Urinary bladder (tissue), 3 donors: ENCODE measurements at regions not wholly inside any gene's neighbourhood (a gene's known extent, or its start where the extent isn't known, plus 50 kb on each side); places are given as distances from the start of the nearest gene placed in this dataset.
"Not testable (repeated sequence)": the region's sequence is repeated elsewhere in the genome, so short reads cannot be mapped to it uniquely, and the experiment has no call there.

Experiments
- DNase-seq: peaks from one replicate; pipeline ENCODE4 v3.0.0-alpha.2; 2015; ENCODE audit errors: extremely low spot score
- H3K27ac ChIP-seq: one replicate; pipeline ENCODE4 v1.5.1; 2013; ENCODE audit warnings: low read depth, mild to moderate bottlenecking, moderate library complexity
- H3K36me3 ChIP-seq: one replicate; pipeline ENCODE4 v1.6.1; 2013; ENCODE audit warnings: mild to moderate bottlenecking, moderate library complexity; ENCODE audit not compliant: insufficient read depth
- H3K4me1 ChIP-seq: one replicate; pipeline ENCODE4 v1.6.1; 2013; ENCODE audit warnings: mild to moderate bottlenecking, moderate library complexity; ENCODE audit not compliant: insufficient read depth
- H3K4me3 ChIP-seq: one replicate; pipeline ENCODE4 v1.5.1; 2013; ENCODE audit warnings: low read depth, low read length
- WGBS: extraction: QIAGEN DNeasy Blood & Tissue Kit; methylation state at CpG from one replicate; pipeline ENCODE4 v1.1.7; 2013; 5-methylcytosine and 5-hydroxymethylcytosine counted together
- donor health status: healthy with polysubstance abuse.
- donor health status: healthy.

DNA sequence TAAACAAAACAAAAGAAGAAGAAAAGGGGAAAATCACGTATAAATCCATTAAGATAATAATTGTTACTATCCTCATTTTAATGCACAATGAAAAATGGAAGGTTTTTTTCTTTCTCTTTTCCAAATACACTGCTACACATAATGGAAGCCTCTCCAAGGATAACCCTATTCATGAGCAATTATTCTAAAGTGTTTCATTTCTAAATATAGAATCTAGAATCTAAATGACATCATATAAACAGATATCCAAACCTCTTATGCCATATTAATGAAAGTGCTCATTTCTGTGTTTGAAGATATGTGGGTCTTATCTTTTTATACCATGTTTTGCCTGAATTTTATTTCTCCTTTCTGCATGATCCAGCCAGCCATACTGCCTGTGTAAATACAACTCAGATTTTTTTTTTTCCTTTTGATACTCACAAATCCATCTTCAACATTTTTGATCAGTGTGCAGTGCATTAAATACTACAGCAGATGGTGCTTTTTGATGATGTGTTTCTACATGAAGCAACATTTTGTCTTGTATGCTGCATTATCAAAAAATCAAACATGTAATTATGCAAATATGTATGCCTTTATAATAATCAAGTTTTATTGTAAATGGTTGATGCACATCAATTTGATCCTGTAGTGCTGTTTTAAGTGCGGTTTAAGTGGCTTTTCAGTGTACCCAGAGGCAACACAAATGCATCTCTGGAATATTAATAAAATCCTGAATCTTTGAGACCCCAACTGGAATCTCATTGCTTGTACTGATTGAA, 625.6 kb upstream of the PTBP2 start:
- Histone ChIP-seq H3K4me3 (no peak overlapping the region), H3K27ac (no peak overlapping the region), H3K36me3 (no peaks in the 10 kb centered on the region), H3K4me1 (no peaks in the 10 kb centered on the region)
- DNase-seq, result no peak
- 86% methylated on average over 2 of the region's 2 CpGs for WGBS

DNA sequence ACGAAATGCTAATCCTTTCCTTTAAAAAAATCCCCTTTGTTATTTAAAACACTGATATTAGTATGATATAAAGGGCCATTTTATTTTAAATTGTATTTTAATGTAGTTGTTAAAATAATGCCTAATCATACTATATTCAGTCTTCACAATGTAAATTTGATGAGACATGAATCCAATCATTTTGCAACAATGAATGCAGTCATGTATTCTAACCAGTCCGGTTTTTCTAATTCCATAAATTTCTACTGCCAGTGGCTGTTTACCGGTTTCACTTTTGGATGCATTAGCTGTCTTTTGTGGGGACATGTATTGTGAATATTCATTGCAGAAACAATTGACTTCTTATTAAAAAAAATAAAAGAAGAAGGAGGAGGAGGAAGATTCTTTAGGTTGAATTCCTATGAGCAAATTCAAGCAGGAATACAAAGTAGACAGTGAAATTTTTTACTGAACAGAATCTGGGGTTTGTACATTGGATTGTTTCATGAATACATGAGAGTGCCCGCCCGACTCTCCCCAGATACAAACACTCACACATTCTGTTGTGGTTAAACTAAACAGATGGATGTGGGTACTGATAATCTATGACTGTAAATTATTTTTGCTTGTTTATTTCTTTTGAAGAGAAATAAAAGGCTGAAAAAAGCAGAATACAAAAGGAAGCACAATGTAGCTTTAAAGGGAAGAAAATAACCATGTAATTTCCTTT, 624.8 kb upstream of the PTBP2 start:
- no peaks in the 10 kb centered on the region for H3K36me3 ChIP-seq
- H3K4me3 ChIP-seq, result no peak overlapping the region
- no peak overlapping the region for H3K27ac ChIP-seq
- 61% methylated on average over 5 of the region's 5 CpGs for WGBS
- no peaks in the 10 kb centered on the region for H3K4me1 ChIP-seq
- DNase-seq, result no peak

DNA sequence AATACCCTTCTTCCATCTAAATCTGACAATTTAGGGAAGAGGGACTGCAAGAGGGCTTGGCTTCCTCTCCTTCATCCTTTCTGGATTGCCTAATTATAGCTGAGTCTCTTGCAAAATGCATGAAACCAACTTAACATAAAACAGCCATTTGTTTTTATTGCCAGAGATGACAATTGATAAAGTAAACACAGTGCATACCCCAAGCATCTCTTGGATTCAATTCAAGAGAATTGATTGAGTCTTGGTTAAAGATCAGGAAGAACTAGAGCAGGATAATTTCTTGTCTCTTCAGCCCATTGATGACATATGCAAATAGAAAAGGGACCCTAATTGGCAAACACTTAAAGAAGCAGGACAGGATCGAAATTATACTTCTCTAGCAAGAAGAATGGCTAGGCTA, 617.1 kb upstream of the PTBP2 start:
- H3K27ac ChIP-seq, result no peak overlapping the region
- WGBS, result 58% methylated on average over 1 of the region's 1 CpG
- DNase-seq, result no peak

DNA sequence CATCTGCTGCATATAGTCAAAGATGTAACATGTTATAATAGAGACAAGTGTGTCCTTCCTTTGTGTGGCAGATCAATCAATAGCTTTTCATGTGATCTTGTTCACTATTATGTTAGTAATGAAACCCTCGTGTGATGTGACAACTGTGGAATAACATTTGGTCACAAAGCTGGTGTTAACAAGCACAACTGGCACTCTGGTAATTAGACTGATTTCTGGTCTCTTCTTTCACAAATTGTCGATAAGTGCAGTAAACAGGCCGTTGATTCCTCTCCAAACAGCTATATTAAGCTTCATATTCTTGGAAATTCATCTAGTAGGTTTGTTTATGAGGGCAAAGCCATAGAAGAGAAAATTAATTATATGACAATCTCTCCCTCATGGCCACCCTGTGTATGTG, 616.7 kb upstream of the PTBP2 start:
- WGBS, result 61% methylated on average over 3 of the region's 3 CpGs
- no peak overlapping the region for H3K27ac ChIP-seq
- no peaks in the 10 kb centered on the region for H3K36me3 ChIP-seq
- H3K4me3 ChIP-seq, result no peak overlapping the region
- H3K4me1 ChIP-seq, result no peaks in the 10 kb centered on the region
- DNase-seq, result no peak

More for the DNA sequence above, 617.1 kb upstream of the PTBP2 start:
- H3K36me3 ChIP-seq, result no peaks in the 10 kb centered on the region
- H3K4me3 ChIP-seq, result no peak overlapping the region
- H3K4me1 ChIP-seq, result no peaks in the 10 kb centered on the region

DNA sequence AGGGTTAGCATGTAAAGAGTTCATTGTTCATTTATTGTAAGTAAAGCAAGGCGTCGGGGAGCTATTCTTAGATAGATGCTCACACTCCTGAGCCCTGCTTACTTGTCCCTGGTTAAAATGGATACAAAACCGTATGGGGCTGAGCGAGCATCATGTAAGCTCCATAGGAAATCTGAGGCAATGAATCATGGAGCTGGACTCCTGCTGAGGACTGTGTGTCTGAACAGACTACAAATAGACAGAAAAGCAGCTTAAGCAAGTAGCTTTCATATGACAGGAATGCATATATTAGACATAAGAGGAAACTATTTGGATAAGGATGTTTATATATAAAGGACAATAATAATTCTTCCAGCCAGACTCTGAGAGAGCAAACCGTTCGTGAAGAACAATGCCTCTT, 604.9 kb upstream of the PTBP2 start:
- WGBS, result 40% methylated on average over 6 of the region's 6 CpGs
- Histone ChIP-seq H3K4me1 (no peaks in the 10 kb centered on the region), H3K36me3 (no peaks in the 10 kb centered on the region), H3K4me3 (no peak overlapping the region), H3K27ac (no peak overlapping the region)
- DNase-seq, result no peak

DNA sequence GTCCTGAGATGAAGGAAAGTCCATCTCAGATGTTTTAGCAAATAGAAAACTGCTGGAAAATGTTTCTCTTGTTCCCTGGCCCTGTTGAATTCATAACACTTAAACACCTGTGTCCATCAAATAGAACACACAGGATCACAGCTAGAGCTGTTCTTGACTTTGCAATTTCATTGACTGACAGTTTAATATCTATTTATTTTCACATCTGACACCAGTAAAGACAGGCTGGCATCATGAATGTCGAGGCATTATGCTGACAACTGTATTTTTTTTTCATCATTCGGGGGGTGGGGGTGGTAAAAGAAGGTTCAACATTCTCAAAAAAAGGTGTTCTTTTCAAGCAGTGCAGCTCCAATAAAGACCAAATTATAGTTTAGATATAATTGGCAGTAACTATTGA, 591.2 kb upstream of the PTBP2 start:
- Histone ChIP-seq H3K4me1 (no peaks in the 10 kb centered on the region), H3K27ac (no peak overlapping the region), H3K36me3 (no peaks in the 10 kb centered on the region), H3K4me3 (no peak overlapping the region)
- no peak for DNase-seq
- WGBS, result 79% methylated on average over 2 of the region's 2 CpGs

DNA sequence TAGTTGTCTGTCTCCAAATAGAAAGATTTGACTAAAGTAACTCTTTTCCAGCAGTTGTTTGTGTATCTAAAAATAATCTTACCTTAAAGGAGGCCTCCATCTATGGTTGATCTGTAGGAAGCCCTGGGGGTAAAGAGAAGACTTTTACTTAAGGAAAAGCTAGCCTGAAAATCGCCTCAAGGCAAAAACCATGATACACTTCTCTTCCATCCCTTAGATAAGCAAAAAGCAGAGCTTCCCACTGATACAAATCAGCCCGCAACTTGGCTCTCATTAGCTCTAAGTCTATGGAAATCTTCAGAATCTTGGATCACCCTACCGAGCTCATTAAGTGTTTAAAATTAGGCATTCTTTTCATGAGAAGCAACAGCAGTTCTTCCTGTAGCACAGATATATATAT, 576.9 kb upstream of the PTBP2 start:
- no peaks in the 10 kb centered on the region for H3K4me1 ChIP-seq
- WGBS, result 86% methylated on average over 3 of the region's 3 CpGs
- no peak overlapping the region for H3K4me3 ChIP-seq
- DNase-seq, result no peak
- H3K36me3 ChIP-seq, result no peaks in the 10 kb centered on the region
- no peak overlapping the region for H3K27ac ChIP-seq

DNA sequence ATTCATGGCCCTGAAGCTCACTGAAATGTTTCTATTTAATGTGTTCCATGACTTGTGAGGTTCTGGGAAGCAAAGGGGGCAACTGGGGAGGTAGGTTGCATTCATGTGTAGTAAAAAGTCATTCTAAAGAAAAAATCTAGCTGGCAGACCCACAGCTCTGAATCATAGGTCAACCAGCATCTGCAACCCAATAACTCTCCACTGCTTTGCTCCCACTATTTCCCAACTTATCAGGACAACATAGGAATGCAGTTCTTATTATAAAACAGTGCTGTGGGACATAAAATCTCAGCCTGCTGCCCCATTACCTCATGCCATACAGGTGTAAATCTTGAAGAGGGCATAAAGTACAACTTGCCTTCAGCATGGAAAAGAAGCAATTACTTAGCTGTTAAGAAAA, 576.1 kb upstream of the PTBP2 start:
- no peaks in the 10 kb centered on the region for H3K36me3 ChIP-seq
- no peaks in the 10 kb centered on the region for H3K4me1 ChIP-seq
- H3K27ac ChIP-seq, result no peak overlapping the region
- no peak for DNase-seq
- no peak overlapping the region for H3K4me3 ChIP-seq

DNA sequence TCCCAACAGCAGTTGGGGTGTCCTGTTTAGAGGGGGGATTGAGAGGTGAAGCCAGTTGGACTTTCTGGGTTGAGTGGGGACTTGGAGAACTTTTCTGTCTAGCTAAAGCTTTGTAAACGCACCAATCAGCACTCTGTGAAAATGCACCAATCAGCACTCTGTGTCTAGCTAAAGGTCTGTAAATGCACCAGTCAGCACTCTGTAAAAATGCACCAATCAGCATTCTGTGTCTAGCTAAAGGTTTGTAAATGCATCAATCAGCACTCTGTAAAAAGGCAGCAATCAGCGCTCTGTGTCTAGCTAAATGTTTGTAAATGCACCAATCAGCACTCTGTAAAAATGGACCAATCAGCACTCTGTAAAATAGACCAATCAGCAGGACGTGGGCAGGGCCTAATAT, 568.6 kb upstream of the PTBP2 start:
- H3K27ac ChIP-seq, H3K4me3 ChIP-seq, DNase-seq, H3K36me3 ChIP-seq, H3K4me1 ChIP-seq: not testable (repeated sequence)
- WGBS, result 89% methylated on average over 3 of the region's 3 CpGs

DNA sequence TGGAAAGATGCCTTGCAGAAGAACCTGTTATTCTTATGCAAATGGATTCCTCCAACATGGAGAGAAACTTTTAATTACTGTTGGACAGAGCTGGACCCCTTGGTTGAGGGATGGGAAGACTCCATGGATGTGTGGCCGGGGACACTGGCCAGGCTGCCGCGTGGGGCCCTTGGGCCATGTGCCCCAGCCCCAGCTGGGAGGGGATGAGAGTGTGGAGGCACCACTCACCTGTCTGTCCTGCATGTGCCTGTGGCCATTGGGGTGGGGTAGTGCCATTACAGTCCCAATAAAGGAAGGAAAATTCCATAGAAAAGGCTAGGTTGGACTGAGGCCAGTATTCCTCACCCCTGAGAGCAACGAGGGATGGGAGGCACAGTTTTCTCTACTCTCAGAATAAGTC, 564.5 kb upstream of the PTBP2 start:
- H3K36me3 ChIP-seq, result no peaks in the 10 kb centered on the region
- H3K4me1 ChIP-seq, result no peaks in the 10 kb centered on the region
- H3K4me3 ChIP-seq, result no peak overlapping the region
- no peak overlapping the region for H3K27ac ChIP-seq
- no peak for DNase-seq
- 91% methylated on average over 4 of the region's 4 CpGs for WGBS

DNA sequence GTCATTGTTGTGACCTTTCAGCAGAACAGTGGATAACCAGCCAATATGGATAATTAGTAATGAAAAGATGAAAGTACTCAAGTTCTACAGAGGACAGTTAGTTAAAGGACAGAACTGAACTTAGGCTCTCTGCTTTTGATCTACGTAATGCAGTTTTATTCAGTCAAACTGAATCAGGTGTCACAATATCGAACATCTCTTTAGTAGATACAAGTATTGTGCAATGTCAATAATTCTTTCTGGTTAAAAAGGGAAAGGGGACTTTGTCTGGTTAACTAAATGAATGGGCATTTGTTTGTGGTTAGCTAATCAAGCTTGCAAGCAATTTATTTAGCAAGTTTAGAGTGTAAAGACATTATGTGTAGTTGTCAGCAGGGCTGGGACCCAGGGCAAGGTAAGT, 562.2 kb upstream of the PTBP2 start:
- H3K27ac ChIP-seq, result no peak overlapping the region
- no peak overlapping the region for H3K4me3 ChIP-seq
- no peaks in the 10 kb centered on the region for H3K36me3 ChIP-seq
- DNase-seq, result no peak
- WGBS, result 93% methylated on average over 2 of the region's 2 CpGs
- no peaks in the 10 kb centered on the region for H3K4me1 ChIP-seq

DNA sequence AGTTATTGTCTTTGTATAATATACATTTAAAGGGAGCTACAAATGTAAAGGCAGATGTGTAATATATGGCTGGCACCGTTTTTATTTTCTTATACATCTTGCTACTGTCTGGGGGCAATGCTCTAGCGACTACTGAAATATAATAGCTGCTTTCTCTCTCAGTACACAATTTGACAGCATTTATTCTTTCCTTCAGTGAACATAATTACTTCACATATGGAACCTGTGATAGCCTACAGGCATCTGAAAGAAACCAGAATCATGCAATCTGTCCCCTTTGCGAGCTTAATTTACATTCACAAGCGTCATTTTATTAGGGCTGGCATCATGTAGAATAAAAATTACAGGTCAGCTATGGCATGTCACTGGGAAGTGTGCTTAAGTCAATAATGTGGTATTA, 557.5 kb upstream of the PTBP2 start:
- H3K4me3 ChIP-seq, result no peak overlapping the region
- DNase-seq, result no peak
- H3K36me3 ChIP-seq, result no peaks in the 10 kb centered on the region
- no peak overlapping the region for H3K27ac ChIP-seq
- no peaks in the 10 kb centered on the region for H3K4me1 ChIP-seq
- WGBS, result 77% methylated on average over 4 of the region's 4 CpGs

DNA sequence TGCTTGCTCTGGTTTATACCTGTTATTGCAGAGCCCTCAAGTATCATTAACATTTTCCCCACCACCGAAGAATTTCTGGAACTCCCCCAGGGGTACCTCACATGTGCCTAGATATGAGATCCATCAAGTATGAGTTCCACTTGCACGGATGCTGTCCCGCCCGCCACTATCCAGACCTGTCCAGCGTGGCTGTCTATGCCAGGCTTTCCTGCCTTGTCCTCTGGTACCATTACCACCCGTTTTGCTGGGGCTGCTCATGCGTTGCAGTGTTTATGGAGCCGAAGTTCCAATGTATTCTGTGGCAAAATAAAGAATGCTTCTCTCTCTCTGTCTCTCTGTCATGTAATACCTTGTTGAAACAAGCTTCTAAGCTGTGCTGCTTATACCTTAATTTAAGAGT, 543.5 kb upstream of the PTBP2 start:
- H3K4me3 ChIP-seq, result no peak overlapping the region
- no peaks in the 10 kb centered on the region for H3K36me3 ChIP-seq
- H3K4me1 ChIP-seq, result no peaks in the 10 kb centered on the region
- 92% methylated on average over 8 of the region's 8 CpGs for WGBS
- no peak overlapping the region for H3K27ac ChIP-seq
- no peak for DNase-seq

DNA sequence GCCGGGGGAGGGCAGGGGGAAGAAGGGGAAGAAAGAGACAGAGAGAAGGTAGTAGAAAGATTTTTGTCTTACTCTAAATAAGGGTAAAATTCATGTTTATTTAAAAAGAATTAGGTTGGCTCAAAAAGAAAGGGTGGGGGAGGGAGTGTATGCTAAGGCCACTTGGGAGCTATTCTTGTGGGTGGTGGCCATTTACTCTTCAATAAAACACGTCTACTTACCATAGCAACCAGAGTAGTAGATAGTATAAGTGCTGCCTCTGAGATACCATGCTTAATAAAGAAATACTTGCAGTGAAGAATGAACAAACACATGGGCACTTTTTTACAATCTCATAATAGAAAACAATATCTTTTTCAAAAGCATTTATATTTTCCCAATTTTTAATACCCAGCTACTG, 538.1 kb upstream of the PTBP2 start:
- no peak overlapping the region for H3K4me3 ChIP-seq
- no peak overlapping the region for H3K27ac ChIP-seq
- H3K4me1 ChIP-seq, result no peaks in the 10 kb centered on the region
- no peak for DNase-seq
- H3K36me3 ChIP-seq, result no peaks in the 10 kb centered on the region
- WGBS, result 44% methylated on average over 1 of the region's 2 CpGs
